Brain microvascular endothelial cell (primary cell): ENCODE measurements at regions not wholly inside any gene's neighbourhood (a gene's known extent, or its start where the extent isn't known, plus 50 kb on each side); places are given as distances from the start of the nearest gene placed in this dataset.
"Not testable (repeated sequence)": the region's sequence is repeated elsewhere in the genome, so short reads cannot be mapped to it uniquely, and the experiment has no call there.

Experiments
- DNase-seq: peaks from one replicate; pipeline ENCODE4 v3.0.0-alpha.2; 2020
- H3K27ac ChIP-seq: fragments of 250-450 bp; sonication (Bioruptor Pico); 2 replicates; pipeline ENCODE4 v1.5.1; 2020; ENCODE audit warnings: mild to moderate bottlenecking, moderate library complexity
- H3K27me3 ChIP-seq: fragments of 250-450 bp; sonication (Bioruptor Pico); replicated peaks from 2 replicates; pipeline ENCODE4 v1.5.1; 2020; ENCODE audit warnings: mild to moderate bottlenecking
- H3K36me3 ChIP-seq: fragments of 250-450 bp; sonication (Bioruptor Pico); replicated peaks from 2 replicates; pipeline ENCODE4 v1.5.1; 2020; ENCODE audit warnings: mild to moderate bottlenecking
- H3K4me3 ChIP-seq: 2 replicates; pipeline ENCODE4 v1.5.1; 2011; ENCODE audit warnings: low read depth, mild to moderate bottlenecking, control low read depth, low read length, moderate library complexity
- CTCF ChIP-seq: IDR thresholded peaks from 2 replicates; pipeline ENCODE4 v1.5.1; 2011; ENCODE audit warnings: low read depth, mild to moderate bottlenecking, moderate library complexity, low read length, control low read depth, inconsistent platforms; ENCODE audit errors: missing control alignments
- in situ Hi-C: cut with HindIII; loops from 2 replicates; pipeline ENCODE4 v1.10.0; 2017; ENCODE audit warnings: low sequenced_read_pairs, low pct_ligation_motif_present

DNA sequence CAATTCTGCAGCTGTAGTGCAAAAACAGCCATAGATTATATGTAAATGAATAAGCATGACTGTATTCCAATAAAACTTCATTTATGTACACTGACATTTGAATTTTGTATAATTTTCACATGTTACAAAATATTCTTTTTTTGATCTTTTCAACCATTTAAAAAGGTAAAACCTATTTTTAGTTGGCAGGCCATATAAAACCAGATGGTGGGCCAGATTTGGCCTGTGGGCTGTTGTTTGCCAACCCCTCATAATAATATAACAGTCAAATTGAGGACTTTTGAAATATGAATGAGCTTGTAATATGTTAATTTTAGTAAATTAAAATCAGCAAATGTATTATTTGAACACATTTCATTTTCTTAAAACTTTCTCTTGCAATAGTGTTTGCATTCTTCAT lies 913.4 kb downstream of the TLE1 start:
- H3K4me3 ChIP-seq = no peak overlapping the region
- no peaks in the 10 kb centered on the region for H3K36me3 ChIP-seq
- TF ChIP-seq CTCF = no peak
- no peaks in the 10 kb centered on the region for H3K27me3 ChIP-seq
- DNase-seq = no peak
- no peak overlapping the region for H3K27ac ChIP-seq
- in situ Hi-C loops = no loop called here

DNA sequence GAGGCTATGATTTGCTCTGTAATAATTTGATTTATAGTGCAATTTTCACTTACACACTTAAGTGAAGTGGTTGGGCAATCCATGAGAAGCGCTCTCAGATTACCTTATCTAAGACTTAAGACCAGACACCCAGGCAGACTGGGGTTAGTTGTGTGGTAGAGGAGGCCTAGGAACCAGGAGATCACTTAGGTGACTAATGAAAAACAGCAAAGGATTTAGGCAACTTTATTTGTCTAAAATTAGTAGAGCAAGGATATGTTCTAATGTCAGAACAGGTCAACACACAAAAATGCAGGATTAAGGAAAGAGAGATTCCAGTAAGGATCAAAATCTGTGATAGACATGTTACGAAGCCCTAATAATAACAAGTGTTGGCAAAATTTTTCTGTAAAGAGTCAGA lies 913.8 kb downstream of the TLE1 start:
- H3K36me3 ChIP-seq = no peaks in the 10 kb centered on the region
- no peak overlapping the region for H3K27ac ChIP-seq
- no peaks in the 10 kb centered on the region for H3K27me3 ChIP-seq
- no peak overlapping the region for H3K4me3 ChIP-seq
- TF ChIP-seq CTCF = no peak
- in situ Hi-C loops = no loop called here
- no peak for DNase-seq

DNA sequence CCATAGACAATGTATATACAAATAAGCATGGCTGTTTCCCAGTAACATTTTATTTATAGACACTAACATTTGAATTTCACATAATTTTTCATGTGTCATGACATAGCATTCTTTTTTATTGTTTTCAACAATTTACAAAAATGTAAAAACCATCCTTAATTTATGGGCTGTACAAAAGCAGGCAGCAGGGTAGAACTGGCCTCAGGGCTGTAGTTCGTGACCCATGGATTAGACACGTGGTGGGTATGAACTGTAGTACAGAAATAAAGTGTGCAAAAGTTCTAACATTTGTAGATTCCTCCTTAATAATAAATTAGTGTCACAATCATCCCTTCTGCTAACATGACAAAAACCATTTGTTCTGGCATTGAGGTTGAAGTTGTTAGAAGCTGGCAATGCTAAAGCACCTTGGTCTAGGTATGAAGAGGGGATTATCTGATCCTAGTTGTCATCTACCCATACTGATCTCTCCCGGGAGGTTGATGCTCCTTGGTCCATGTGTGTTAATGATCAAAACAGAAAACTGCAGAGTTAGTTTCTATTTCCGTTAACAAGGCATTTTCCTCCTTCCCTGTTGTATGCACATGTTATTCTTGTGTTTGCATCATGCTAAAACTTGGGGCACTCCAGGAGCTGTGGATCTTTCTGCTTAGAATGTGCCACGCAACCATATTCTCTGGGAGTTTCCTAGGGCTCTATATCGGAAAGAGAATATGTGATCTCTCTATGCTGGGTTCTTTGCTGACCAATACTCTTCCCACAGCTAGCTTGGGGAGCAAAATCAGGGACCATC lies 917.6 kb downstream of the TLE1 start:
- Histone ChIP-seq H3K4me3 (no peak overlapping the region), H3K36me3 (no peaks in the 10 kb centered on the region), H3K27me3 (no peaks in the 10 kb centered on the region), H3K27ac (no peak overlapping the region)
- in situ Hi-C loops = no loop called here
- TF ChIP-seq CTCF = no peak
- DNase-seq = no peak

GRCh38 chr9:80763536-80763935 lies 925.8 kb downstream of the TLE1 start:
- Histone ChIP-seq H3K36me3 (no peaks in the 10 kb centered on the region), H3K27ac (no peak overlapping the region), H3K27me3 (no peaks in the 10 kb centered on the region), H3K4me3 (no peak overlapping the region)
- TF ChIP-seq CTCF = no peak
- in situ Hi-C loops = no loop called here
- no peak for DNase-seq

DNA sequence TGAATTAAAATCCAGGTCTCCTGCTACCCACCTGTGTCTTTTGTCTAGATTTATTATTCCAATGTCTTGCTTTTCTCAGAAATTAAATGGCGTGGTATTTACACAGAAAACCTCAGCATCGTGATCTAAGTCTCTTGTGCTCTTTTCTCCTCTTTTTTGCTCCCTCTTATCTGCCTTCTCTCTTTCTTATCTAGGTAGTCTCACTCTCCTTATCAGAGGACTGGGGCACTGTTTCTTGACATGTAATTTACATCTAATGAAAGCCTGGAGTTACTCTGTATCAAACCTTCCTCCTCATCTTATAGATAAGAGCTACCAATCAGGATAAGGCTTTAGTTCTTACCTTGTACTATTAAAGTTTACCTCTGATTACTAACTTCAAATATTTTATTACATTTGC lies 933.8 kb downstream of the TLE1 start:
- Histone ChIP-seq H3K27ac (no peak overlapping the region), H3K27me3 (no peaks in the 10 kb centered on the region), H3K36me3 (no peaks in the 10 kb centered on the region), H3K4me3 (no peak overlapping the region)
- no peak for TF ChIP-seq CTCF
- no peak for DNase-seq
- in situ Hi-C loops = no loop called here

- H3K27ac ChIP-seq, in situ Hi-C loops, H3K4me3 ChIP-seq, H3K27me3 ChIP-seq, H3K36me3 ChIP-seq, DNase-seq: not testable (repeated sequence)
Measured at GRCh38 chr9:80747056-80747455, 942.3 kb downstream of the TLE1 start.
